HG03575 (cell line): ENCODE measurements at regions not wholly inside any gene's neighbourhood (a gene's known extent, or its start where the extent isn't known, plus 50 kb on each side); places are given as distances from the start of the nearest gene placed in this dataset.
"Not testable (repeated sequence)": the region's sequence is repeated elsewhere in the genome, so short reads cannot be mapped to it uniquely, and the experiment has no call there.

ENCODE experiments used
- ATAC-seq: cut with Tn5 transposase; IDR thresholded peaks from one replicate; pipeline ENCODE4 v1.9.1; 2021; ENCODE audit not compliant: unreplicated experiment, insufficient number of reproducible peaks, low FRiP score; ENCODE audit errors: extremely low read depth

GRCh38 chrX:123129805-123130204 lies 54.3 kb upstream of the GRIA3 start:
- ATAC-seq: not testable (repeated sequence)
